LNCAP (cell line): ENCODE measurements at regions not wholly inside any gene's neighbourhood (a gene's known extent, or its start where the extent isn't known, plus 50 kb on each side); places are given as distances from the start of the nearest gene placed in this dataset.

ENCODE experiments used
- TF ChIP-seq, protein P1 (sequence below): fragments of 450-650 bp; IDR thresholded peaks from 2 replicates; pipeline ENCODE4 v1.5.1; 2017; ENCODE audit warnings: mild to moderate bottlenecking

DNA sequence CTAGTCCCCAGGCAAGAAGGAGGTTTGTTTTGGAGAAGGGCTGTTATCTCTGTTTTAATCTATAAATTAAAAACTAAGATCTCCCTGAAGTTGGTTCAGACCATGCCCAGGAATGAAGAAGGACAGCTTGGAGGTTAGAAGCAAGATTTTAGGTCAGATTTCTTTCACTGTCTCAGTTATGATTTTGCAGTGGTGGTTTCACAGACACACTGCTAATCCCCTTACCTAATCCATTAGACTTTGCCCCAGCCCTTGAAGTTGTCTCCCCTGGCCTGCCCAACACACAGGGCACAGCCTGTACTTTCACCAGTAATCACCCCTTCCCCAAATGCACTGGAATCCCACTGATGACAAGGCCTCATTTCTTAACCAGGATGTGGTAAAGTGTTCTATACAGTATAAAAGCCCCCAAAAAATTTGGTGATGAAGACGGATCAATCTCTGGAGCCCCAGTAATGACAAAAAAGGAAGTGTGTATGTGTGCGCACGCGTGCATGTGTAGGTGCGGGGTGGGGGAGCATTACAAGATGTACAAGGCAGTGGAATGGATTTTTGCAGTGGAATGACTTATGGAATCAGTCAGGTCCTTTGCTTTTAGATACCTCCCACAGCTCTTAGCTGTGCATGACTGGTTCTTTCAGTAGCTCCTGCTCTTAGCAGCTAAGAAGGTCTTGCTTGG, 73.1 kb upstream of the TERB2 start:
- TF ChIP-seq, protein P1, sequence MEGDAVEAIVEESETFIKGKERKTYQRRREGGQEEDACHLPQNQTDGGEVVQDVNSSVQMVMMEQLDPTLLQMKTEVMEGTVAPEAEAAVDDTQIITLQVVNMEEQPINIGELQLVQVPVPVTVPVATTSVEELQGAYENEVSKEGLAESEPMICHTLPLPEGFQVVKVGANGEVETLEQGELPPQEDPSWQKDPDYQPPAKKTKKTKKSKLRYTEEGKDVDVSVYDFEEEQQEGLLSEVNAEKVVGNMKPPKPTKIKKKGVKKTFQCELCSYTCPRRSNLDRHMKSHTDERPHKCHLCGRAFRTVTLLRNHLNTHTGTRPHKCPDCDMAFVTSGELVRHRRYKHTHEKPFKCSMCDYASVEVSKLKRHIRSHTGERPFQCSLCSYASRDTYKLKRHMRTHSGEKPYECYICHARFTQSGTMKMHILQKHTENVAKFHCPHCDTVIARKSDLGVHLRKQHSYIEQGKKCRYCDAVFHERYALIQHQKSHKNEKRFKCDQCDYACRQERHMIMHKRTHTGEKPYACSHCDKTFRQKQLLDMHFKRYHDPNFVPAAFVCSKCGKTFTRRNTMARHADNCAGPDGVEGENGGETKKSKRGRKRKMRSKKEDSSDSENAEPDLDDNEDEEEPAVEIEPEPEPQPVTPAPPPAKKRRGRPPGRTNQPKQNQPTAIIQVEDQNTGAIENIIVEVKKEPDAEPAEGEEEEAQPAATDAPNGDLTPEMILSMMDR: no peak
